Neural cell (in vitro differentiated cells): ENCODE measurements at regions not wholly inside any gene's neighbourhood (a gene's known extent, or its start where the extent isn't known, plus 50 kb on each side); places are given as distances from the start of the nearest gene placed in this dataset.

Source experiments
- H2AFZ ChIP-seq: fragments of 200-600, 300-800 bp; sonication (generic), shearing (Covaris generic); 2 replicates; pipeline ENCODE4 v1.6.0; 2014; ENCODE audit warnings: low read depth, mild to moderate bottlenecking, antibody characterized with exemption, low read length, moderate library complexity
- H3F3A ChIP-seq: fragments of 200-600 bp; shearing (Covaris generic); 2 replicates; pipeline ENCODE4 v1.6.1; 2016; ENCODE audit warnings: mild to moderate bottlenecking, moderate library complexity, mixed read lengths, antibody characterized with exemption, low read length; ENCODE audit not compliant: insufficient read depth, poor library complexity, severe bottlenecking
- H3K27ac ChIP-seq: fragments of 200-600, 300-800 bp; sonication (generic), shearing (Covaris generic); 2 replicates; pipeline ENCODE4 v1.5.1; 2014; ENCODE audit warnings: mild to moderate bottlenecking, low read length, moderate library complexity
- H3K27me3 ChIP-seq: fragments of 300-800, 200-600 bp; sonication (generic), shearing (Covaris generic); 2 replicates; pipeline ENCODE4 v1.6.0; 2014; ENCODE audit warnings: mild to moderate bottlenecking, low read depth, low read length, moderate library complexity; ENCODE audit not compliant: insufficient read depth
- H3K36me3 ChIP-seq: fragments of 300-800, 200-600 bp; sonication (generic), shearing (Covaris generic); 2 replicates; pipeline ENCODE4 v1.5.1; 2014; ENCODE audit warnings: mild to moderate bottlenecking, antibody characterized with exemption, low read length, moderate library complexity; ENCODE audit not compliant: insufficient read depth
- H3K4me2 ChIP-seq: fragments of 300-800, 200-600 bp; sonication (generic), shearing (Covaris generic); 2 replicates; pipeline ENCODE4 v1.6.0; 2014; ENCODE audit warnings: mild to moderate bottlenecking, low read length
- H3K4me3 ChIP-seq: fragments of 300-800, 200-600 bp; sonication (generic), shearing (Covaris generic); 2 replicates; pipeline ENCODE4 v1.5.1; 2014; ENCODE audit warnings: mild to moderate bottlenecking, low read length, moderate library complexity
- H3K79me2 ChIP-seq: fragments of 200-600 bp; shearing (Covaris generic); replicated peaks from 2 replicates; pipeline ENCODE4 v1.6.0; 2014; ENCODE audit warnings: mild to moderate bottlenecking, low read length, moderate library complexity; ENCODE audit not compliant: insufficient read depth
- H3K9ac ChIP-seq: fragments of 300-800, 200-600 bp; sonication (generic), shearing (Covaris generic); 2 replicates; pipeline ENCODE4 v1.6.1; 2016; ENCODE audit warnings: mild to moderate bottlenecking, low read length, mixed read lengths
- H3K9me2 ChIP-seq: fragments of 200-600 bp; shearing (Covaris generic); 2 replicates; pipeline ENCODE4 v1.6.1; 2016; ENCODE audit warnings: mild to moderate bottlenecking, low read length, mixed read lengths; ENCODE audit not compliant: insufficient read depth
- H3K9me3 ChIP-seq: fragments of 200-600, 300-800 bp; sonication (generic), shearing (Covaris generic); 2 replicates; pipeline ENCODE4 v1.6.1; 2016; ENCODE audit warnings: mild to moderate bottlenecking, mixed run types, low read length, moderate library complexity, mixed read lengths
- H4K20me1 ChIP-seq: fragments of 200-600 bp; shearing (Covaris generic); 2 replicates; pipeline ENCODE4 v1.6.1; 2016; ENCODE audit warnings: mild to moderate bottlenecking, mixed run types; ENCODE audit not compliant: insufficient read depth
- CTCF ChIP-seq: fragments of 450-650 bp; IDR thresholded peaks from 2 replicates; pipeline ENCODE4 v1.5.1; 2014; ENCODE audit warnings: antibody characterized with exemption, mild to moderate bottlenecking, moderate library complexity; ENCODE audit not compliant: poor library complexity, severe bottlenecking
- EP300 ChIP-seq: fragments of 450-650 bp; conservative IDR thresholded peaks from 2 replicates; pipeline ENCODE4 v1.6.1; 2014; ENCODE audit warnings: antibody characterized with exemption, mild to moderate bottlenecking, moderate library complexity; ENCODE audit not compliant: poor library complexity, severe bottlenecking
- EZH2 ChIP-seq: fragments of 200-600, 300-800 bp; shearing (Covaris generic), sonication (generic); IDR thresholded peaks from 2 replicates; pipeline ENCODE4 v1.6.1; 2014; ENCODE audit warnings: antibody characterized with exemption, low read length, borderline replicate concordance, mild to moderate bottlenecking; ENCODE audit not compliant: insufficient read depth, poor library complexity, severe bottlenecking
- MXI1 ChIP-seq: fragments of 450-650 bp; conservative IDR thresholded peaks from 2 replicates; pipeline ENCODE4 v1.6.1; 2014; ENCODE audit warnings: antibody characterized with exemption, mild to moderate bottlenecking; ENCODE audit not compliant: poor library complexity, severe bottlenecking
- POLR2AphosphoS5 ChIP-seq: IDR thresholded peaks from 2 replicates; pipeline ENCODE4 v1.6.1; 2012
- RAD21 ChIP-seq: fragments of 450-650 bp; conservative IDR thresholded peaks from 2 replicates; pipeline ENCODE4 v1.6.1; 2014; ENCODE audit warnings: antibody characterized with exemption, mild to moderate bottlenecking, moderate library complexity
- REST ChIP-seq: IDR thresholded peaks from 2 replicates; pipeline ENCODE4 v1.6.1; 2012; ENCODE audit warnings: borderline replicate concordance
- SMC3 ChIP-seq: fragments of 450-650 bp; conservative IDR thresholded peaks from 2 replicates; pipeline ENCODE4 v1.6.1; 2014; ENCODE audit warnings: antibody characterized with exemption, mild to moderate bottlenecking, moderate library complexity; ENCODE audit not compliant: poor library complexity
- TAF1 ChIP-seq: IDR thresholded peaks from 2 replicates; pipeline ENCODE4 v1.6.1; 2012; ENCODE audit warnings: low read depth

DNA sequence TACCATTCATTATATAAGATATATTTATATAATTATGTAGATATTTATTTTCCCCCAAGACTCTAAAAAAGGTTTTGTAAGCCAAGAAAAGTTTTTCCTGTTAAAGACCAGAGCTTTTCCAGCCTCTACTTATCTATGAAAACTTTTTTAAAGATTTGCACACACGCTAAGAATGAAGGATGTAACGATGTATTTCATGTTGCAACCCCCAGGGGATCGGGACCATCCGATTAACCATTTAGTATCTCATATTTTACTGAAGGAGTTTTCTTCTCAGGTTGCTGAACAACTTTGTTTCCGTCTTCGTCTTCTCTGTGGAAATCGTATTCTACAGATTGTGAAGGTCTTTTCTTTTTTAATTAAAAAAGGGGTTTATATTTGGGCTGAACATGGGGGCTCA lies 70.0 kb upstream of the SASH1 start:
- H3K9me2 ChIP-seq = no peaks in the 10 kb centered on the region
- H3K27me3 ChIP-seq = no peaks in the 10 kb centered on the region
- no peak overlapping the region for H3K4me3 ChIP-seq
- no peak for TF ChIP-seq TAF1
- no peak for TF ChIP-seq MXI1
- no peak for TF ChIP-seq POLR2AphosphoS5
- no peak for TF ChIP-seq EZH2
- TF ChIP-seq EP300 = no peak
- no peak for TF ChIP-seq SMC3
- no peak for TF ChIP-seq REST
- no peak for TF ChIP-seq CTCF
- no peak for TF ChIP-seq RAD21
- no peaks in the 10 kb centered on the region for H3K9me3 ChIP-seq
- no peak overlapping the region for H3K27ac ChIP-seq
- H3K79me2 ChIP-seq = no peaks in the 10 kb centered on the region
- H3F3A ChIP-seq = no peaks in the 10 kb centered on the region
- no peaks in the 10 kb centered on the region for H3K36me3 ChIP-seq
- no peak overlapping the region for H3K9ac ChIP-seq
- no peak overlapping the region for H3K4me2 ChIP-seq
- H4K20me1 ChIP-seq = no peaks in the 10 kb centered on the region
- H2AFZ ChIP-seq = no peak overlapping the region

DNA sequence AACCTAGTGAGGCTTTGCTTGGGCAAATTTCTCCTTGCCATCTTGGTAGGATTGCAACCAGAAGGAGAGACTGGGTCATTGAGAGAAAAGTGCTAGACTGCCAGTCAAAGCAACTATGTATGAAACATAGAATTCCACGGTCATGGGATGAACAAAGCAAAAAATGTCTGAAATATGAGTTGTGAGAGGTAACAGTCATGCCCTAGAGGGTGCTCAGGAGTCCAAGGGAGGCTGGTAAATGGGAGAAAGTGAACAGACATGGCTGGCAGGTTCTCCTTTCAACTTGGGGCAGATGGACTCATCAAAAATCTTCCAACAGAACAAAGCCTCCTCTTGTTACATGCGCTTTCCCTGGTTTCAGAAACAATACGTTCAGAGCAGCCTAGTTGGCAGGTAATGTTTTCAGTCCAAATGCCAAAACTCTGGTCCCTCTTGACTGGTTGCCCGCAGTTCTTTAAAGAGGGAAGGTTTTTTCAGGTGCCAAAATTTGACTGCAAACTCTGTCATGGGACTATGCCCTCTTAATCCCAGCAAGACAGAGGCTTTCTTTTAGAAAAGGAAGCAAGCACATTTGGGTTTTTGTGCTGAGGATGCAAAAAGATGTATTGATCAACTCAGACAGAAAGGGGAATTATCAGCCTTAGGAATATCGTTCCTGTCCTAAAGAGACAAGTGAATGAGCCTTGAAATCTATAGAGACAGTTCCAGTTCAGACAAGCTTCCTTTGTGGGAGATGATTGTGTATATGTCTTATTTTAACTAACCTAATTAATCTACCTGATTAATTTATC lies 68.5 kb upstream of the SASH1 start:
- Histone ChIP-seq H3K4me3 (no peak overlapping the region), H3K9me2 (no peaks in the 10 kb centered on the region), H2AFZ (no peak overlapping the region), H3K27me3 (no peaks in the 10 kb centered on the region), H3K9ac (no peak overlapping the region), H4K20me1 (no peaks in the 10 kb centered on the region), H3K36me3 (no peaks in the 10 kb centered on the region), H3F3A (no peaks in the 10 kb centered on the region), H3K4me2 (no peak overlapping the region), H3K9me3 (no peaks in the 10 kb centered on the region), H3K79me2 (no peaks in the 10 kb centered on the region), H3K27ac (no peak overlapping the region)
- TF ChIP-seq REST (no peak), SMC3 (no peak), MXI1 (no peak), RAD21 (no peak), EP300 (no peak), EZH2 (no peak), TAF1 (no peak), CTCF (no peak)
